ENCODE measurements at regions not wholly inside any gene's neighbourhood (a gene's known extent, or its start where the extent isn't known, plus 50 kb on each side); places are given as distances from the start of the nearest gene placed in this dataset.

DNA sequence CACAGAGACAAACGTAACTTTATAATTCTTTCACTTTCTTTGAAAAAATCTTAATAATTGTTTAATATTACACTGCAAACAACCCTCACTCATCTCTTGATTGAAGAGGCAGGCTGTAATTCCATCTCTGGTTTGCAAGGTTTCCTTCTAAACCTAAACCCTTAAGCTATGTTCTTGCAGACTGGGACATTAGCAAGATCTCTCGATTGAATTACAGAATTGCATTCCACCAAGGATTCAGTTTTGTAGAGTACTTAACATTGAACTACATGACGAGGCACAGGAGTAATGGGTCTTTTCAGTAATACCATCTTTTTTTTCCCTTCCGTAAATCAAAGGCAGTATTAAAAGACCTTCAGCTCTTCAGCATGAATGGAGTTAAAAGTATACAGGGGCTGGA, 111.6 kb upstream of the EEF1E1 start:
- FAIRE-seq: peak; percentile 46

DNA sequence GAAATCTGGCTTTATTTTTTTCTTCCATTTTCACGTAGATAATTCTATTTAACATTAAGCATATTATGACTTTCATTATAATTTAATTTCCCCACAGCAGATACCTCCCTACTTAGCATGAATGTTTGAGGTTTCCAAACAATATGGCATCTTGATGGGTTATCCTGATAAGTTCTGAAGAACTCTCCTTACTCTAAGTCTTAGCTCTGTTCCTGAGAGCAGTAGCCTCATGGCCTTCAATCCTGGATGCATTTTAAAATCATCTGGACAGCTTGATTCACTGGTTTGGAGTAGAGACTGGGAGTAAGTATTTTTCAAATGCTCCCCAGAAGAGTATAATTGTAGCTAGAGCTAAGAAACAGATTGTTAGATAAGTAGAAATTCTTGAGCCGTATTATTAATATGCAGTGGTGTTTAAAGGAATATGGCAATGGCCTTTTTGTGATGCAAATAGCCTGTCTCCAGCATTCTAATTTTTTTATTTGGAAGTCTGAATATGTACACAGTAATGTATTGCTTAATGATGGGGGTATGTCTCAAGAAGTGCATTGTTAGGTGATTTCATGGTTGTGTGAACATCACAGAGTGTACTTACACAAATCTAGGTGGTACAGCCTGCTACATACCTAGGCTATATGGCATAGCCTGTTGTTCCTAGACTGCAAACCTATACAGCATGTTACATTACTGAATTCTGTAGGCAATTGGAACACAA, 110.5 kb upstream of the EEF1E1 start:
- no peak for FAIRE-seq

DNA sequence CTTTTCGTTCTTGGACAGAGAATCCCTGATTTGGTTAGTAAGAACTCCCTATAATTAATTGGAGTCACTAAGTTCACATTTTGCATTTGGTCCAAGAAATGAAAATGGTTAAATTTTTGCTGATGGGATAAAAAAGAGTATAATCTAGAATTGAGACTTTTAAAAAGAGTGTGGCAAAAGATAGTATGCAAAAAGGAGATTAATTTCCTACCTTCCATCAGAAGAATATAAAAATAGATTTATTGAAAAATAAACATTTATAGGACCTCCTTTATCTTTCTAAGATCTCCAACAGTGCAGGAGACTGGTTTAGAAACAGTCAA, 105.5 kb upstream of the EEF1E1 start:
- no peak for FAIRE-seq

GRCh38 chr6:8207191-8207868, 105.0 kb upstream of the EEF1E1 start:
- FAIRE-seq: no peak

- FAIRE-seq: no peak
These were observed 101.0 kb upstream of the EEF1E1 start for GRCh38 chr6:8203337-8203736.

GRCh38 chr6:8201679-8202078, 99.3 kb upstream of the EEF1E1 start:
- no peak for FAIRE-seq

GRCh38 chr6:8200255-8200654, 97.9 kb upstream of the EEF1E1 start:
- FAIRE-seq: no peak

DNA sequence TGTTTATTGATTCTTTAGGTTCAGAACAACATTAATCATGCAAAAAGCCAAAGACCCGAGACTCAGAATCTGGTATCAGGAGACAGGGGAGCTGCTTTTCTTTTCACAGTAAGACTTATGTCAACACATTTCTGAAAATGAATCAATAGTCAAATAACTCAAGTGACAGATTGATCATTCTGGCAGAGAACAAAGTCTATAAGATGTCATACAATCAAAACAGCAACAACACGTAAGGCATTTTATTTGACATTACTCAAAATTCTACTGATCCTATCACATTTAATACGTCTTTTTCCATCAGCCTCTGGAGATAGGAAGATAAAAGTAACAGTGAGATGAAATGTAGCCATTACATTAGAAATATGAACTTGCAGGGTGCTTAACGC, 93.4 kb upstream of the EEF1E1 start:
- FAIRE-seq: no peak

DNA sequence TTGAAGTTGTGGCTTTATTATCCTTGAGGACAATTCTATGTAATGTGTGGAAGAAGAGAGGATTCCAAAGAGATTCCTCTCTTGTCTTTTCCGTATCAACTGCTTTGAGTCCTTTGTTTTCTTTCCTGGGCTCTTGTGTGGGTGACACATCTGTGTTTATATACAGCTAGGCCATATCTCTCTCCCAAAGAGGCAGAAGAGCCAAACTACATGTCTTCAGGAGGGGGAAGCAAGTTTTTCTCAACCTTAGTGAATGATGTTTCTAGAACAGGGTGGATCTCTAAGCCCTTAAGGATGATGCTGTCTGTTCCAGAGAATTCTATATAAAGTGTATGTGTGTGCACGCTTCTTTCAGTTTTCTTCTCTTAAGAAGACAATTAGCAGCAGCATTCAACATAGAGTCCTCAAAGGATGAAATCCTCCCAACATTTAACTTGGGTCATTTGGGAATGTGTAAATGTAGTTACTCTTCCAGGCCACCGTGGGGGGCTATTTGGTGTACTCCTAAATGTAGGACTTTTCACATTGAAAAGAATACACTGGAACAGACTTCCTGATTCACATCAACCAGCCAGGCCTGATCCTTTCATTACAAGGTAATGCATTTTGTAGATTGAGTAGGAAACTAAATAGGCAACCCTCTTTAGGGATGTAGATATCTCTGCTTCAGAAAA, 92.8 kb upstream of the EEF1E1 start:
- peak; percentile 94 for FAIRE-seq

DNA sequence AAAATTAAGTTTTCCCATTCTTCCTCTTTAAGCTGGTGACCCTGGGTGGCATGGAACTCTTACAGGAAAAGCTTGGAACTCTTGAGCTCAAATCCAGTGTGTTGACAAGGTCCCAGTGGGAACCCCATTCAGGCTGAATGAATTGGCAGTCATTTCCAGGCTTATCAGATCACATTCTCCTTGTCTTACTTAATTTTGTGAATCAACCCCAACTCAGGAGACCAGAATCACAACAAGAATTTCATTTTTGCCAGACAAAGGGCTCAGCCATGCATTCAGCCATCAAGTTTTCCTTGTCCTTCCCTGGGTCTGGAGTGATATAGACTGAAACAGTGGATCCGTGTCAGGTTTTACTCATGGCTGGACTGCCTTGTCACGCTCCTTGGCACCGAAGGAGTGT, 92.1 kb upstream of the EEF1E1 start:
- no peak for FAIRE-seq

- peak; percentile 98 for FAIRE-seq
These were observed 91.2 kb upstream of the EEF1E1 start for GRCh38 chr6:8193541-8193940.

DNA sequence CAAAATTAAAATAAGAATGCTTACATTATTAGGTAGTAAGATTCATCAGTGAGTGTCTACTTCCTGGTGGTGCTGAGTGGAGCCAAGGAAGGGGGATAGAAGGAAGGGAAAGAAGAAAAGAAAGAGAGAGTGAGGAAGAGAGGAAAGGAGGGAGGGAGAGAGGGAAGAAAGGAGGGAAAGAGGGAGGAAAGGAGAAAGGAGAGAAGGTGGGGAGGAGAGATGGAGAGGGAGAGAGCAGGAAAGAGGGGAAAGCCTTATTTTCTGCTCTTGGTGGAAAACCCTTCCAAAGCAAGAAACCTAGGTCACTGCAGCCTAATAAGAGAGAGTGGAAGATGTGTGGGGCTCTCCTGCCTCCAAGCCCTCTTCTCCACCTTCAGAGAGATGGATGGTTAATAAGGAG, 90.2 kb upstream of the EEF1E1 start:
- no peak for FAIRE-seq

DNA sequence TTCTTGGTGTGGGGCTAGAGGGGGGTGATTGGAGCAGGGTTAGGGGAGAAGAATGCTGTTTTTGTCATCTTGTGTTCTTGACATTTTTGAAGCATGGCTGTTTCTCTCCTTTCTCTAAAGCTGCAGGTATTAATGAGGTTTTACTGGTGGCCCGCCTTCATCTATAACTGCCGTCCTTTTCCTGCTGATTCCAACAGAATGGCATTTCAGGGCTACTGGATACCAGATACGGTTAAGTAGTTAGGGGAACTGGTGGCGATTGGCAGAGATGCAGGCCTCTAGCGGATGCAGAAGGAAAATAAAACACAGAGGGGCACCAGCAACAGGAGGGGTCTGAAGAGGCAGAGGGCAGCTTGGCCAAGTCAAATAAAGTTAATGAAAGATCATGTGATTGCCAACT, 89.7 kb upstream of the EEF1E1 start:
- peak; percentile 98 for FAIRE-seq

DNA sequence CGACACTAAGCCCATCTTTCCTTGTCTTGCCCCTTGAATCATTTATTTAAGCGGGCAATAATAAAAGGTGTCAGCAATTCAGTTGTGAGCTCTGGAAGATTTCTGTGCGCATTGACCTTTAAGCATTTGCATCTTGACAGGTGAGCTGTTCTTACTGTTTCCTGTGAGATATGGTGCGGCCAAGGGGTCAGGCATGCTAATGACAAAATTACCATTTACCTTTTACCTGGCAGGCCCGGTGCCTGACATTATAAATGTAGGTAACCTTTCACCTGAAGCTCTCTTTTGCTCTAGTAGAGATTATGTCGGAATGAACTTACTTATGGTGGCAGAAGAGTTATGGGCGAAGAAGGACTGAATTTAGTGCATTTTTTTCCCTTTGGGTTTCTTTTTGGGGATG, 89.3 kb upstream of the EEF1E1 start:
- no peak for FAIRE-seq

GRCh38 chr6:8187209-8187608, 84.9 kb upstream of the EEF1E1 start:
- peak; percentile 34 for FAIRE-seq

DNA sequence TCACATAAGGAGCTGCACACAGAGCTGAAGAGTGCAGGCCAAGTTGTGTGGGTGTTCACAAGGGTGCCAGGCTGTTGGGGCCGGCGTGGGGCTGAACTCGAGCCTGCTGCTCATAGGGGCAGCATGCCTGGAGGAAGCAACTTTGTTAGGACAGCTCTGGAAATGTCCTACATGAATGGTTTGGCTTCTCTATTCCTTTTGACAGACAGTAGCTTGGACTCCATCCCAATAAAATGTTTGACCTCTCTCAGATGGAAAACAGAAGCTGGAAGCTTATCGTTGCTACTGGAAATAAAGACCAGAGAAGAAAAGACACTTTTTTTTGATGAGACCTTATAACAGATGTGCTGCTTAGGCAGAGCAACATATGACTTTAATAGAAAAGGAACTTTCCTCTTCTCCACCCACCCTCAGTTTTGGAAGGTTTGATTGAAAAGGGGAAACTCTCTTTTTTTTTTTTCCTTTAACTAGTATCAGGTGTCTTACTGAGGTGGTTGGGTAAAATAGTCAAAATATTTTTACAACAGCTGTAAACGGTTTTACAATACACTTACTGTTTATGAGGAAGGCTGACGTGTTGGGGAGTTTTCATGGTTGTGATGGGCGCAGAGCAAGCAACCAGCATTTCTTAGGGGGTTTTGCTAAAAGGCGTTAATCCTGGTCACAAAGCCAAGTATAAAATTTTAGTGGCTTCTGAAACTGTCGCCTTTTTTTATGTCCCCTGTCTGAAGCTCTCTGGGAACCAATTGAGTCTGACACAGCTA, 80.7 kb upstream of the EEF1E1 start:
- no peak for FAIRE-seq

GRCh38 chr6:8181951-8182845, 79.8 kb upstream of the EEF1E1 start:
- no peak for FAIRE-seq

DNA sequence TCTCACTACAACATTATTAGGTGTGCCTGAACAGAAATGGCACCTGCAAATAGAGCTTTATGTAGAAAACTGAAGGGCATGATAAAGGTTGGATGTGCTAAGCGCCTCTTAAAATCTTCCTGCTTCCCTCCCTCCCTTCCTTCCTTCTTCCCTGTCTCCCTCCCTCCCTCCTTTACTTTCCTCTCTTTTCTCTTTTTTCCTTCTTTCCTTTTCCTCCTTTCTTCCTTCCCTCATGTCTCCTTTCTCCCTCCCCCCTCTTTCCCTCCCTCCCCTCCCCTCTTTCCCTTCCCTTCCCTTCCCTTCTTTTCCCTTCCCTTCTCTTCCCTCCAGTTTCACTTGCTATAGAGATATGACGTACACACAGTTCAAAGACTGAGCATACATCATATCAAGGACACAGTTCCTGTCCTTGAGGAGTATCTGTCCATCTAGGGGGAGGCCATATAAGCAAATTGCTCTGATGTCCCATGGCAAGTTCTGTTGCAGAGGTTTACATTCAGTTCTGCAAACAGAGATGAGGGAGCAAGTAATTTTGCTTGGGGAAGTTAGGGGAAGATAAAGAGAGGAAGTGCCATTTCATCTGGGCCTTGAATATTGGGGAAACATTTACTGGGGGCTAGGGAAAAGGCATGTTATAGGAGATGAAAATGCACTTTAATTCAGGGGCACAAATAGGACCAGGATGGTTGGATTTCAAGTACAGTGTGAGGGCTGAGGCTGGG, 79.0 kb upstream of the EEF1E1 start:
- FAIRE-seq: no peak

DNA sequence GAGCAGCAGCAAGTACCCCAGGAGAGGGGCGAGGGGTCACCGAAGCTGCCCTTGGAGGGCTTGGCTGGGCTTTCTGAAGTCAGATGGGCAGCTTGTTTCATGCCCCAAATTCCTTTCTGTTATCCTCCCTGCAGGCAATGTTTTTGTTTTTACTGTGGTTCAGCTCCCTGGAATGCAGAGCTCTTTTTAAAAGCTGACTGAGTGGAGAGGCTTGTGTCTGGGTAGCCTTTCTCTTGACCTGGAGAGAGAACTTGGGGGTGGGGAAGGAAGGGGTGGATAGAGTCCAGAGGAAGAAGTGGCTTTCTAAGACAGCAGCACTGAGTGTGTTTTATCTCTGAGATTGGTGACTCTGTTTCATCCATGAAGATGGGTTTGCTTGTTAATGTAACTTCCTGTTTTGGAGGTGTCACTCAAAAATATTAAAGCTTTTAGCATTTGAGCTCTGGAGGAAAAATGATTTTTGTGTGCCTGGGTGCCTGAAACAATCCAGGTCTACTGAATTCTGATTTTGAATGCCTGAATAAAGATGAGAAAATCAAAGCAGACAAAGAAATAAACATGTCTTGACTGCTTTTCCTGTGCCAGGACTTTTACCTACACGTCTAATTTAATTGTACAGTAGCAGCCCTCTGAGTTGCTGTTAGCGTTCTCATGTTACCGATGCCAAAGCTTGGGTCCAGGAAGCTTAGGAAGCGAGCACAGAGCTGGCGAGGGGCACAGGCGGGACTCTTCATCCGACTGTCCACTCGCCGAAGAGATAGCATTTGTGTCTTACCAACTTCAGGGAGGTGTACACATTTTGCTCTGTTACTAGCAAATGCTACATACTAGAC, 78.2 kb upstream of the EEF1E1 start:
- peak; percentile 98 for FAIRE-seq

DNA sequence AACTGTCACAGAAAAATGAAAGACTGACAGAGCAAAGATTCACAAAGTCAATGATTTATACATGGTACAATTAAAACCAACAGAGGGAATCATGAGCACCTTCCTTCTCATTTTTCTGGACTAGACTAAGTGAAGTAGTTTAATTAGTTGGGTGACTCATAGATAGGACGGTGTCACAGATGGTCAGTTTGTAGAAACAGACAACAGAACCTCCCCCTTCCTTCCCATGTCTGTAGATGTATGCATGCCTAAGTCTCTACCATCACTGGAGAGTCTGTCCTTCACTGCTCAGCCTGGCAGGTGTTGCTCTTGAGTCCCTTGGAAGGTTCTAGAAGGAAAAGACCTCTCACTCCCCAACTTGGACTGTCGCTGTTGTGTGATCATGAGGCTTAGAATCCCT, 75.4 kb upstream of the EEF1E1 start:
- FAIRE-seq: no peak

All from G401.6 (cell line).